Epithelial cell of proximal tubule (primary cell): ENCODE measurements at regions not wholly inside any gene's neighbourhood (a gene's known extent, or its start where the extent isn't known, plus 50 kb on each side); places are given as distances from the start of the nearest gene placed in this dataset.

Experiments used
- DNase-seq: peaks from one replicate; pipeline ENCODE4 v3.0.0-alpha.2; 2011; ENCODE audit warnings: low read depth
- H3K4me3 ChIP-seq: 2 replicates; pipeline ENCODE4 v1.5.1; 2011; ENCODE audit warnings: low read depth, mild to moderate bottlenecking, low read length
- TF ChIP-seq, protein P1 (sequence below): conservative IDR thresholded peaks from 2 replicates; pipeline ENCODE4 v1.5.1; 2012; ENCODE audit warnings: low read depth, mild to moderate bottlenecking, low read length

DNA sequence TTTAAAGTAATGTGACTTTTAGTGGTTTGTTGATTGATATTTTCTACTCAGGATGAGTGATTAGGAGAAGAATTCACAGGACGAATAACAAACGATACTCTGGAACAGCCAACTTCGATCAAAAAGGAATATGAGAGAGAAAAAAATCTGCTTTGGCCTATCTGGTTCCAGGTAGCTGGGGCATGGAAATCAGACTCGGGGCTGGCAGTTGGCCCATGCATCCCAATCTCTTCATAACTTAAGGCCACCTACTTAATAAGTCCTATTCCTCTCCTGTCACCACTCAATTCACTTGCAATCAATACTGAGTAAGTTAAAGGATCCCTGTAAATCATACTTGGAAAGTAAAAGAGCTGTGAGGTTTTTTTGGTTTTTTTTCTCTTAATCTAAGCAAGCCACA lies 1116.2 kb downstream of the SORCS3 start:
- no peak overlapping the region for H3K4me3 ChIP-seq
- DNase-seq = no peak
- TF ChIP-seq, protein P1, sequence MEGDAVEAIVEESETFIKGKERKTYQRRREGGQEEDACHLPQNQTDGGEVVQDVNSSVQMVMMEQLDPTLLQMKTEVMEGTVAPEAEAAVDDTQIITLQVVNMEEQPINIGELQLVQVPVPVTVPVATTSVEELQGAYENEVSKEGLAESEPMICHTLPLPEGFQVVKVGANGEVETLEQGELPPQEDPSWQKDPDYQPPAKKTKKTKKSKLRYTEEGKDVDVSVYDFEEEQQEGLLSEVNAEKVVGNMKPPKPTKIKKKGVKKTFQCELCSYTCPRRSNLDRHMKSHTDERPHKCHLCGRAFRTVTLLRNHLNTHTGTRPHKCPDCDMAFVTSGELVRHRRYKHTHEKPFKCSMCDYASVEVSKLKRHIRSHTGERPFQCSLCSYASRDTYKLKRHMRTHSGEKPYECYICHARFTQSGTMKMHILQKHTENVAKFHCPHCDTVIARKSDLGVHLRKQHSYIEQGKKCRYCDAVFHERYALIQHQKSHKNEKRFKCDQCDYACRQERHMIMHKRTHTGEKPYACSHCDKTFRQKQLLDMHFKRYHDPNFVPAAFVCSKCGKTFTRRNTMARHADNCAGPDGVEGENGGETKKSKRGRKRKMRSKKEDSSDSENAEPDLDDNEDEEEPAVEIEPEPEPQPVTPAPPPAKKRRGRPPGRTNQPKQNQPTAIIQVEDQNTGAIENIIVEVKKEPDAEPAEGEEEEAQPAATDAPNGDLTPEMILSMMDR = no peak

DNA sequence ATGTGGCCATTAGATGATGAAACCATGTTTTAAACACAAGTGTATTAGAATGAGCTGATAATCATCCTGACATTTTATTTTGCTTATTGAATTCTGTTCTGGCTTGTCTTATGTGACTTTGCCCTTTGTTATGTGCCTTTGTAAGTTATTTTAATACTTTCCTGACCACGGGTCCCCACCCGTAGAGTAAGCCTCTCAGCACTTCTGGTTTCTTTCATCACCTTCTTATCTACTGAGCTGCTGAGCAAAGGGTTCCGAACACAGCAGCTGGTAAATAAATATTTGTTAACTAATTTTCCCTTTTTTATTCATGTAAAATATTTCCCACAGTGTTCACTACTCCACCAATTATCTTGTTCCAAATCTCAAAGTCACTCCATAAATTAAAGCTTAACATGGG lies 1115.3 kb downstream of the SORCS3 start:
- DNase-seq = no peak
- TF ChIP-seq, protein P1 = no peak

DNA sequence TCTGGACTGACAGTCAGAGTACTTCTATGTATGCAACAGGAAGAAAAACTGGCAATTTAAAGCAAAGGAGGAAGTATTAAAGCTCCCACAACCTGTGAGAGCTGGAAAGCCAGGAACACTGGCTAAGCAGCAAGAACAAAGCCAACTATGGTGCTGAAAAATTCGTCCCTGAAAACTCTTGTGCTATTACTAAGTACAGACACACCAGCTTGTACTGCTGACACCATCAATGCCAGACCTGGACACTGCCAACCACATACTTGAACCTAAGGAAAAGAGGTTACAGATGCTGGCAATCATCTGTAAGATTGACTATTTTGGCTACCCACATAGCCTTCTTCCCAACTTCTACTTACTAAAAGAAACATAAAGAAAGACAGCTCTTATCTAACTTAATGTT lies 1110.6 kb downstream of the SORCS3 start:
- TF ChIP-seq, protein P1 = no peak
- DNase-seq = no peak
- H3K4me3 ChIP-seq = no peak overlapping the region

More for the DNA sequence above, 1115.3 kb downstream of the SORCS3 start:
- H3K4me3 ChIP-seq = no peak overlapping the region

GRCh38 chr10:105745596-105746148 lies 1104.6 kb downstream of the SORCS3 start:
- no peak for DNase-seq
- TF ChIP-seq, protein P1 = no peak
- H3K4me3 ChIP-seq = no peak overlapping the region

GRCh38 chr10:105743343-105744056 lies 1102.4 kb downstream of the SORCS3 start:
- H3K4me3 ChIP-seq = no peak overlapping the region
- TF ChIP-seq, protein P1 = no peak
- DNase-seq = no peak

DNA sequence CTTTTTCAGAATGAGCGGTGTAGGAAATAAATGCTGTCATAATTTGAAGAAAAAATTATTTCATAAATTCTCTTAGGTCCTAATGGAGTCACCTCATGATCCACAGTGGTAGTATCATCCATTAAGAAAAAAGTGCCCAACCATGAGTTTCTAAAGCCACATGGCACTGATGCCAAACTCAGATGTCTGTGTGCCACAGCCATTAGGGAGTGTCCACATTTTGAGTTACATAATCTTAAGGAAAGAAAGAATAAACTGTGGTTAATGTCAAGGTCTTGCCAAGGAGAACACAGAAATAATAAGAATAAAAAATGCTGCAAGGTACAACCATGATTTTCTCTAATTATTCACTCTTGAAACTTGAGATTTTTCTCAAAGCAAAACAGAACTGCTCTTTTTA lies 1101.8 kb downstream of the SORCS3 start:
- TF ChIP-seq, protein P1 = no peak
- H3K4me3 ChIP-seq = no peak overlapping the region
- DNase-seq = no peak

GRCh38 chr10:105742184-105742583 lies 1101.1 kb downstream of the SORCS3 start:
- no peak for DNase-seq
- TF ChIP-seq, protein P1 = no peak
- no peak overlapping the region for H3K4me3 ChIP-seq
